C4-2B (cell line): ENCODE measurements at regions not wholly inside any gene's neighbourhood (a gene's known extent, or its start where the extent isn't known, plus 50 kb on each side); places are given as distances from the start of the nearest gene placed in this dataset.
"Not testable (repeated sequence)": the region's sequence is repeated elsewhere in the genome, so short reads cannot be mapped to it uniquely, and the experiment has no call there.

Source experiments
- H3K27ac ChIP-seq: fragments of 450-650 bp; 2 replicates; pipeline ENCODE4 v1.5.1; 2017
- CTCF ChIP-seq: fragments of 450-650 bp; conservative IDR thresholded peaks from 2 replicates; pipeline ENCODE4 v1.5.1; 2017; ENCODE audit warnings: mild to moderate bottlenecking
- ZFX ChIP-seq: fragments of 450-650 bp; IDR thresholded peaks from 2 replicates; pipeline ENCODE4 v1.6.1; 2017

- H3K27ac ChIP-seq = no peak overlapping the region
- TF ChIP-seq CTCF (no peak), ZFX (no peak)
Observed at GRCh38 chr7:26978146-26978545, 113.8 kb upstream of the SKAP2 start.

- TF ChIP-seq ZFX = no peak
- TF ChIP-seq CTCF = no peak
- H3K27ac ChIP-seq = no peak overlapping the region
Observed at GRCh38 chr7:26976840-26977239, 112.5 kb upstream of the SKAP2 start.

GRCh38 chr7:26971924-26972323, 107.5 kb upstream of the SKAP2 start:
- not testable (repeated sequence) for H3K27ac ChIP-seq

- TF ChIP-seq ZFX = no peak
- TF ChIP-seq CTCF = no peak
- H3K27ac ChIP-seq = no peak overlapping the region
Observed at GRCh38 chr7:26965724-26966123, 101.3 kb upstream of the SKAP2 start.

GRCh38 chr7:26964156-26964808, 99.9 kb upstream of the SKAP2 start:
- no peak for TF ChIP-seq CTCF
- no peak for TF ChIP-seq ZFX
- no peak overlapping the region for H3K27ac ChIP-seq

- H3K27ac ChIP-seq = no peak overlapping the region
- no peak for TF ChIP-seq ZFX
- TF ChIP-seq CTCF = no peak
Observed at GRCh38 chr7:26959290-26959689, 94.9 kb upstream of the SKAP2 start.

- H3K27ac ChIP-seq = no peak overlapping the region
- TF ChIP-seq ZFX (no peak), CTCF (no peak)
Observed at GRCh38 chr7:26958834-26959233, 94.4 kb upstream of the SKAP2 start.

GRCh38 chr7:26955516-26955915, 91.1 kb upstream of the SKAP2 start:
- TF ChIP-seq ZFX (no peak), CTCF (no peak)

More at GRCh38 chr7:26955516-26955915, 91.1 kb upstream of the SKAP2 start:
- H3K27ac ChIP-seq = no peak overlapping the region
